Stomach (tissue), 4 donors: ENCODE measurements at regions not wholly inside any gene's neighbourhood (a gene's known extent, or its start where the extent isn't known, plus 50 kb on each side); places are given as distances from the start of the nearest gene placed in this dataset.

ENCODE experiments used
- POLR2A ChIP-seq, 4 donors: fragments of 450-650 bp; IDR thresholded peaks; one replicate each; pipeline ENCODE4 v1.6.1; 2016; ENCODE audit warnings: antibody characterized with exemption in 4 of 4, control low read depth in 2 of 4, mild to moderate bottlenecking in 1 of 4, moderate library complexity in 1 of 4
- TF ChIP-seq, protein P1 (sequence below), 7 experiments: fragments of 450-650 bp in 4 of 7; fragments of 200-600 bp in 3 of 7; sonication (generic) in 3 of 7; IDR thresholded peaks; one replicate each; pipeline ENCODE4 v1.5.1; 2016 to 2019; ENCODE audit warnings: antibody characterized with exemption in 7 of 7, control low read depth in 2 of 7, mild to moderate bottlenecking in 1 of 7

DNA sequence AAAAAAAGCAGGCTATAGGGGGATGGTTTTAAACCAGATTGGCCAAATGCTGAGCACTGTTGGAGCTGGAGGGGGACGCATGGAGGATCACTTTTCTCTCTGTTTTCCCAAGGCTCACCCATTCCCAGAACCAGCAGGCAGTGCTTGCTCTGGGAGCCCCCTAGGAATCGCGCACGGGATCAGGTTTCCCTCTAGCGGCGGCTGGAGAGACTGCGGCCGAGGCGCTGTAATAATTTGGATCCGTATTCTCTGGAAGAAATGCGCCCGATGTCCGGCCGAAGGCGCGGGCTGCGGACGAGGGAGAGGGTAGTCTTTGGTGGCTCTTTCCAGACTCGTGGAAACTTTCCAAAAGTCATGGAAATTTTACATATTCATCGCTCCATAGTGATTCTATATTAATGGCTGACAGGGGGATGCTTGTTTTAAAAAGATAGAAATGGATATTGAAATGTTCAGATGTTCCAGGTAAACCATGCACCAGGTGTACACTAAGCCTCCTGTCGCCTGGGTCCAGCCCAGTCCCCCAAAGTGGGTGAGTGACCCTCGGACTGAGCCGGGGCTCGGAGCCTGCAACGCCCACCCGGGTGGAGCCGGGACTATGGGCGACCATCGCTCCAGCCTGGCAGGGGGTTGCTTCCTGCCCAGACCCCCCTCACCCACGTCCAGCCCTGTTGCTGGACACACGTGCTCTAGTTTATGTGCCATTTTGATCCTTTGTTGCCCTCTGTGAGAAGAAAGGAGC is 78.7 kb upstream of the PHACTR3 start:
- no peak for TF ChIP-seq POLR2A (IDR thresholded peaks at IDR 0.05)
- TF ChIP-seq, protein P1, sequence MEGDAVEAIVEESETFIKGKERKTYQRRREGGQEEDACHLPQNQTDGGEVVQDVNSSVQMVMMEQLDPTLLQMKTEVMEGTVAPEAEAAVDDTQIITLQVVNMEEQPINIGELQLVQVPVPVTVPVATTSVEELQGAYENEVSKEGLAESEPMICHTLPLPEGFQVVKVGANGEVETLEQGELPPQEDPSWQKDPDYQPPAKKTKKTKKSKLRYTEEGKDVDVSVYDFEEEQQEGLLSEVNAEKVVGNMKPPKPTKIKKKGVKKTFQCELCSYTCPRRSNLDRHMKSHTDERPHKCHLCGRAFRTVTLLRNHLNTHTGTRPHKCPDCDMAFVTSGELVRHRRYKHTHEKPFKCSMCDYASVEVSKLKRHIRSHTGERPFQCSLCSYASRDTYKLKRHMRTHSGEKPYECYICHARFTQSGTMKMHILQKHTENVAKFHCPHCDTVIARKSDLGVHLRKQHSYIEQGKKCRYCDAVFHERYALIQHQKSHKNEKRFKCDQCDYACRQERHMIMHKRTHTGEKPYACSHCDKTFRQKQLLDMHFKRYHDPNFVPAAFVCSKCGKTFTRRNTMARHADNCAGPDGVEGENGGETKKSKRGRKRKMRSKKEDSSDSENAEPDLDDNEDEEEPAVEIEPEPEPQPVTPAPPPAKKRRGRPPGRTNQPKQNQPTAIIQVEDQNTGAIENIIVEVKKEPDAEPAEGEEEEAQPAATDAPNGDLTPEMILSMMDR (IDR thresholded peaks at IDR 0.05): peak in 4 of 7 experiments; percentile 56 to 81 (median 68)
